Prostate gland (tissue), 2 donors: ENCODE measurements at regions not wholly inside any gene's neighbourhood (a gene's known extent, or its start where the extent isn't known, plus 50 kb on each side); places are given as distances from the start of the nearest gene placed in this dataset.

Source experiments
- POLR2A ChIP-seq: fragments of 450-650 bp; IDR thresholded peaks from one replicate; pipeline ENCODE4 v1.6.1; 2016; ENCODE audit warnings: antibody characterized with exemption, mild to moderate bottlenecking
- POLR2AphosphoS5 ChIP-seq: sonication (generic); formaldehyde crosslinking; IDR thresholded peaks from one replicate; pipeline ENCODE4 v1.6.1; 2017; ENCODE audit warnings: antibody characterized with exemption
- TF ChIP-seq, protein P1 (sequence below), 4 experiments: fragments of 200-600 bp in 2 of 4; fragments of 450-650 bp in 2 of 4; sonication (generic) in 2 of 4; IDR thresholded peaks; 1 replicate in 3 of 4; 2 replicates in 1 of 4; pipeline ENCODE4 v1.5.1; 2016 to 2019; ENCODE audit warnings: antibody characterized with exemption in 4 of 4, mild to moderate bottlenecking in 2 of 4, moderate library complexity in 2 of 4

DNA sequence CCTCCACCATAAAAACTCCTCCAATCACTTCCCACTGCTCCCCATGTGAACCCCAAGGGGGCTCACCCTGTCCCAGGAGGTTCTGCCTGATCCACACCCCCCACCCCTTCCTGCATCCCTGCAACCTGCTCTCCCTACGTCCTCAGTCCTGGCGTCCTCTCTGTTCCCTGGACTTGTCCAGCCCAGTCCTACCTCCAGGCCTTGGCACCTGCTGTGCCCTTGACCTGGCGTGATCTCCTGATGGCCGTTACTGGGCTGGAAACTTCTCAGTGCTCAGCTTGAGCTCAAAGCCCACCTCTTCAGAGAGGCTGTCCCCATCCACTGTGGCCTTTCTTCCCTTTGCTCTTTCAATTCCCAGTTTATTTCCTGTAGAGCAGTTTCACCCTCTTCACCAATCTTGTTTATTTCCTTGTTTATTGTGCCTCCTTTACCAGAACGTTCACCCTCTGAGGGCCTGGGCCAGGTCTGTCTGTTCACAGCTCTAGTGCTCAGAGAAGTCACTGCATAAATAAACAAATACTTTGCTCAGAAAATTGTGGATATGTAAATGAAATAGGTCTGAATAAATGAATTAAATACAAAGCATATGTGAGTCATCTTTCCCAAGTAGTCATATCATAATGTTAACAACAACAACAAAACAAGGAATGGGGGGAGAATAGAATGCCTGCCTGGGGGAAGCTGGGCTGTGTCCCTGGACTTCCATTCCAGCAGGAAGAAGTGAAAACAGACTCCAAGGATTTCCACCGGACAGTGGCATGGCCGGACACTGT lies 175.7 kb upstream of the SULF2 start:
- TF ChIP-seq, protein P1, sequence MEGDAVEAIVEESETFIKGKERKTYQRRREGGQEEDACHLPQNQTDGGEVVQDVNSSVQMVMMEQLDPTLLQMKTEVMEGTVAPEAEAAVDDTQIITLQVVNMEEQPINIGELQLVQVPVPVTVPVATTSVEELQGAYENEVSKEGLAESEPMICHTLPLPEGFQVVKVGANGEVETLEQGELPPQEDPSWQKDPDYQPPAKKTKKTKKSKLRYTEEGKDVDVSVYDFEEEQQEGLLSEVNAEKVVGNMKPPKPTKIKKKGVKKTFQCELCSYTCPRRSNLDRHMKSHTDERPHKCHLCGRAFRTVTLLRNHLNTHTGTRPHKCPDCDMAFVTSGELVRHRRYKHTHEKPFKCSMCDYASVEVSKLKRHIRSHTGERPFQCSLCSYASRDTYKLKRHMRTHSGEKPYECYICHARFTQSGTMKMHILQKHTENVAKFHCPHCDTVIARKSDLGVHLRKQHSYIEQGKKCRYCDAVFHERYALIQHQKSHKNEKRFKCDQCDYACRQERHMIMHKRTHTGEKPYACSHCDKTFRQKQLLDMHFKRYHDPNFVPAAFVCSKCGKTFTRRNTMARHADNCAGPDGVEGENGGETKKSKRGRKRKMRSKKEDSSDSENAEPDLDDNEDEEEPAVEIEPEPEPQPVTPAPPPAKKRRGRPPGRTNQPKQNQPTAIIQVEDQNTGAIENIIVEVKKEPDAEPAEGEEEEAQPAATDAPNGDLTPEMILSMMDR (IDR thresholded peaks at IDR 0.05) = no peak
- TF ChIP-seq POLR2AphosphoS5 = no peak
- TF ChIP-seq POLR2A = no peak
